Esophagus muscularis mucosa (tissue), 3 donors: ENCODE measurements at regions not wholly inside any gene's neighbourhood (a gene's known extent, or its start where the extent isn't known, plus 50 kb on each side); places are given as distances from the start of the nearest gene placed in this dataset.

ENCODE experiments used
- CTCF ChIP-seq, 3 experiments: fragments of 200-600 bp in 2 of 3; fragments of 450-650 bp in 1 of 3; sonication (generic) in 2 of 3; IDR thresholded peaks; one replicate each; pipeline ENCODE4 v1.5.1; 2017 to 2019; ENCODE audit warnings: antibody characterized with exemption in 3 of 3, mild to moderate bottlenecking in 2 of 3, moderate library complexity in 1 of 3
- POLR2A ChIP-seq: fragments of 450-650 bp; IDR thresholded peaks from one replicate; pipeline ENCODE4 v1.6.1; 2017; ENCODE audit warnings: antibody characterized with exemption, moderate library complexity, mild to moderate bottlenecking, low read depth

GRCh38 chr11:113568566-113568965 lies 93.4 kb upstream of the DRD2 start:
- TF ChIP-seq CTCF (IDR thresholded peaks at IDR 0.05) (no peak), POLR2A (no peak)
